ENCODE measurements at regions not wholly inside any gene's neighbourhood (a gene's known extent, or its start where the extent isn't known, plus 50 kb on each side); places are given as distances from the start of the nearest gene placed in this dataset.

GRCh38 chr5:66340786-66341185, 196.7 kb downstream of the SREK1 start:
- Histone ChIP-seq H3K9me3 (no peaks in the 10 kb centered on the region), H3K27me3 (no peaks in the 10 kb centered on the region), H3K36me3 (no peaks in the 10 kb centered on the region), H3K4me1 (no peaks in the 10 kb centered on the region), H3K27ac (no peak overlapping the region), H3K4me3 (no peak overlapping the region)
- intact Hi-C loops (cut with DNase I), result no loop called here
- DNase-seq (no peak), ATAC-seq (no peak)
- no peak for TF ChIP-seq CTCF (IDR thresholded peaks at IDR 0.05)
- no peak for TF ChIP-seq POLR2A (IDR thresholded peaks at IDR 0.05)
- WGBS (ENCODE audit: insufficient coverage, low coverage, low lambda C conversion rate, missing lambda C conversion rate), result 62% methylated on average over 1 of the region's 1 CpG

- ATAC-seq, result no peak
- Histone ChIP-seq H3K27me3 (no peaks in the 10 kb centered on the region), H3K4me3 (no peak overlapping the region), H3K36me3 (no peaks in the 10 kb centered on the region), H3K4me1 (no peaks in the 10 kb centered on the region), H3K9me3 (no peaks in the 10 kb centered on the region), H3K27ac (no peak overlapping the region)
- intact Hi-C loops (cut with DNase I), result no loop called here
- TF ChIP-seq CTCF (IDR thresholded peaks at IDR 0.05) (no peak), POLR2A (IDR thresholded peaks at IDR 0.05) (no peak)
- DNase-seq, result no peak
Observed at GRCh38 chr5:66342341-66342880, 198.3 kb downstream of the SREK1 start.

GRCh38 chr5:66343370-66344071, 199.4 kb downstream of the SREK1 start:
- TF ChIP-seq POLR2A (IDR thresholded peaks at IDR 0.05), result no peak
- no peak overlapping the region for H3K4me3 ChIP-seq
- no peak for DNase-seq
- no peak overlapping the region for H3K27ac ChIP-seq
- 75% methylated on average over 5 of the region's 5 CpGs for WGBS (ENCODE audit: insufficient coverage, low coverage, low lambda C conversion rate, missing lambda C conversion rate)
- intact Hi-C loops (cut with DNase I), result no loop called here
- H3K36me3 ChIP-seq, result no peaks in the 10 kb centered on the region
- no peaks in the 10 kb centered on the region for H3K4me1 ChIP-seq
- no peaks in the 10 kb centered on the region for H3K27me3 ChIP-seq
- no peaks in the 10 kb centered on the region for H3K9me3 ChIP-seq
- no peak for ATAC-seq

- no peak for ATAC-seq
- Histone ChIP-seq H3K27ac (no peak overlapping the region), H3K4me1 (no peaks in the 10 kb centered on the region), H3K36me3 (no peaks in the 10 kb centered on the region), H3K4me3 (no peak overlapping the region), H3K27me3 (no peaks in the 10 kb centered on the region), H3K9me3 (no peaks in the 10 kb centered on the region)
- WGBS (ENCODE audit: insufficient coverage, low coverage, low lambda C conversion rate, missing lambda C conversion rate), result 78% methylated on average over 1 of the region's 1 CpG
- intact Hi-C loops (cut with DNase I), result no loop called here
- no peak for TF ChIP-seq CTCF (IDR thresholded peaks at IDR 0.05)
- no peak for TF ChIP-seq POLR2A (IDR thresholded peaks at IDR 0.05)
- DNase-seq, result no peak
Observed at GRCh38 chr5:66344544-66344943, 200.4 kb downstream of the SREK1 start.

- no peak for ATAC-seq
- intact Hi-C loops (cut with DNase I), result no loop called here
- Histone ChIP-seq H3K9me3 (no peaks in the 10 kb centered on the region), H3K36me3 (no peaks in the 10 kb centered on the region), H3K27me3 (no peaks in the 10 kb centered on the region), H3K27ac (no peak overlapping the region), H3K4me1 (no peaks in the 10 kb centered on the region), H3K4me3 (no peak overlapping the region)
- TF ChIP-seq POLR2A (IDR thresholded peaks at IDR 0.05) (no peak), CTCF (IDR thresholded peaks at IDR 0.05) (no peak)
- DNase-seq, result no peak
Observed at GRCh38 chr5:66345281-66345680, 201.2 kb downstream of the SREK1 start.
